ENCODE measurements at regions not wholly inside any gene's neighbourhood (a gene's known extent, or its start where the extent isn't known, plus 50 kb on each side); places are given as distances from the start of the nearest gene placed in this dataset.
"Not testable (repeated sequence)": the region's sequence is repeated elsewhere in the genome, so short reads cannot be mapped to it uniquely, and the experiment has no call there.

GRCh38 chr9:65413371-65413770 lies 128.4 kb upstream of the FOXD4L5 start:
- intact Hi-C loops (cut with micrococcal nuclease): not testable (repeated sequence)

GRCh38 chr9:65411901-65412300 lies 126.9 kb upstream of the FOXD4L5 start:
- POLR2A ChIA-PET: no interaction called here
- DNase-seq: no peak

More at GRCh38 chr9:65413371-65413770, 128.4 kb upstream of the FOXD4L5 start:
- CTCF ChIA-PET; ATAC-seq (ENCODE audit: low read depth); H3K4me3 Mint-ChIP-seq; POLR2A ChIA-PET; H3K36me3 Mint-ChIP-seq (ENCODE audit: low read depth); DNase-seq; H3K27ac Mint-ChIP-seq; H3K4me1 Mint-ChIP-seq; H3K27me3 Mint-ChIP-seq: not testable (repeated sequence)
- peaks cover 22% of the 10 kb centered on the region for H3K9me3 Mint-ChIP-seq

GRCh38 chr9:65411336-65411735 lies 126.3 kb upstream of the FOXD4L5 start:
- Mint-ChIP-seq H3K4me3 (no peak overlapping the region), H3K4me1 (no peaks in the 10 kb centered on the region), H3K36me3 (ENCODE audit: low read depth) (no peaks in the 10 kb centered on the region), H3K9me3 (peaks cover 31% of the 10 kb centered on the region), H3K27me3 (no peaks in the 10 kb centered on the region), H3K27ac (no peak overlapping the region)
- DNase-seq: no peak
- ChIA-PET POLR2A (no interaction called here), CTCF (no interaction called here)
- no peak for ATAC-seq (ENCODE audit: low read depth)
- no peak for TF ChIP-seq CTCF (IDR thresholded peaks at IDR 0.05)
- intact Hi-C loops (cut with micrococcal nuclease): no loop called here

More at GRCh38 chr9:65411901-65412300, 126.9 kb upstream of the FOXD4L5 start:
- no peak for TF ChIP-seq CTCF (IDR thresholded peaks at IDR 0.05)
- Mint-ChIP-seq H3K4me1 (no peaks in the 10 kb centered on the region), H3K36me3 (ENCODE audit: low read depth) (no peaks in the 10 kb centered on the region), H3K4me3 (no peak overlapping the region), H3K27me3 (no peaks in the 10 kb centered on the region), H3K27ac (no peak overlapping the region), H3K9me3 (peaks cover 31% of the 10 kb centered on the region)
- ATAC-seq (ENCODE audit: low read depth): no peak
- CTCF ChIA-PET: no interaction called here
- intact Hi-C loops (cut with micrococcal nuclease): no loop called here

- Mint-ChIP-seq H3K4me3 (no peak overlapping the region), H3K27me3 (no peaks in the 10 kb centered on the region), H3K27ac (no peak overlapping the region), H3K4me1 (no peaks in the 10 kb centered on the region), H3K9me3 (peaks cover 31% of the 10 kb centered on the region), H3K36me3 (ENCODE audit: low read depth) (no peaks in the 10 kb centered on the region)
- no peak for TF ChIP-seq CTCF (IDR thresholded peaks at IDR 0.05)
- CTCF ChIA-PET: no interaction called here
- ATAC-seq (ENCODE audit: low read depth) (no peak), DNase-seq (no peak)
- intact Hi-C loops (cut with micrococcal nuclease): no loop called here
- POLR2A ChIA-PET: no interaction called here
Observed at GRCh38 chr9:65410926-65411325, 125.9 kb upstream of the FOXD4L5 start.

- ATAC-seq (ENCODE audit: low read depth): no peak
- DNase-seq: no peak
- no peak overlapping the region for H3K27ac Mint-ChIP-seq
- ChIA-PET CTCF (no interaction called here), POLR2A (no interaction called here)
- no peaks in the 10 kb centered on the region for H3K4me1 Mint-ChIP-seq
- H3K36me3 Mint-ChIP-seq (ENCODE audit: low read depth): no peaks in the 10 kb centered on the region
- no peak overlapping the region for H3K4me3 Mint-ChIP-seq
- no peaks in the 10 kb centered on the region for H3K27me3 Mint-ChIP-seq
- peaks cover 20% of the 10 kb centered on the region for H3K9me3 Mint-ChIP-seq
- TF ChIP-seq CTCF (IDR thresholded peaks at IDR 0.05): no peak
- intact Hi-C loops (cut with micrococcal nuclease): no loop called here
Observed at GRCh38 chr9:65409471-65409980, 124.5 kb upstream of the FOXD4L5 start.

- ATAC-seq (ENCODE audit: low read depth); H3K4me1 Mint-ChIP-seq; H3K36me3 Mint-ChIP-seq (ENCODE audit: low read depth); H3K4me3 Mint-ChIP-seq; H3K27ac Mint-ChIP-seq; POLR2A ChIA-PET; CTCF ChIA-PET; intact Hi-C loops (cut with micrococcal nuclease); H3K27me3 Mint-ChIP-seq; DNase-seq: not testable (repeated sequence)
- H3K9me3 Mint-ChIP-seq: peaks cover 19% of the 10 kb centered on the region
Observed at GRCh38 chr9:65408806-65409205, 123.8 kb upstream of the FOXD4L5 start.

GRCh38 chr9:65406625-65407024 lies 121.6 kb upstream of the FOXD4L5 start:
- ATAC-seq (ENCODE audit: low read depth); H3K36me3 Mint-ChIP-seq (ENCODE audit: low read depth); CTCF ChIA-PET; H3K4me3 Mint-ChIP-seq; H3K27ac Mint-ChIP-seq; POLR2A ChIA-PET; intact Hi-C loops (cut with micrococcal nuclease); H3K27me3 Mint-ChIP-seq; H3K4me1 Mint-ChIP-seq; DNase-seq: not testable (repeated sequence)
- peaks cover 16% of the 10 kb centered on the region for H3K9me3 Mint-ChIP-seq

- H3K4me3 Mint-ChIP-seq; intact Hi-C loops (cut with micrococcal nuclease); CTCF ChIA-PET; POLR2A ChIA-PET; H3K4me1 Mint-ChIP-seq; H3K27me3 Mint-ChIP-seq; H3K36me3 Mint-ChIP-seq (ENCODE audit: low read depth); DNase-seq; H3K27ac Mint-ChIP-seq; ATAC-seq (ENCODE audit: low read depth): not testable (repeated sequence)
- peaks cover 16% of the 10 kb centered on the region for H3K9me3 Mint-ChIP-seq
Observed at GRCh38 chr9:65405766-65406165, 120.8 kb upstream of the FOXD4L5 start.
